ENCODE measurements at regions not wholly inside any gene's neighbourhood (a gene's known extent, or its start where the extent isn't known, plus 50 kb on each side); places are given as distances from the start of the nearest gene placed in this dataset.

GRCh38 chr5:173669483-173669882 is 53.0 kb upstream of the BOD1 start:
- TF ChIP-seq EP300 (IDR thresholded peaks at IDR 0.05) (no peak), POLR2AphosphoS5 (IDR thresholded peaks at IDR 0.05) (no peak), CTCF (IDR thresholded peaks at IDR 0.05) (no peak)

Measured in upper lobe of left lung (tissue), 4 donors.